ENCODE measurements at regions not wholly inside any gene's neighbourhood (a gene's known extent, or its start where the extent isn't known, plus 50 kb on each side); places are given as distances from the start of the nearest gene placed in this dataset.

GRCh38 chr10:5299950-5300349 is 64.8 kb upstream of the UCN3 start:
- TF ChIP-seq CTCF (tag by site-specific recombination; IDR thresholded peaks at IDR 0.05) (no peak), ZNF449 (tag by site-specific recombination; IDR thresholded peaks at IDR 0.05) (no peak), KLF7 (tag by site-specific recombination; IDR thresholded peaks at IDR 0.05; ENCODE audit: borderline replicate concordance) (no peak), REST (tag by site-specific recombination; IDR thresholded peaks at IDR 0.05) (no peak), OSR2 (tag by site-specific recombination; IDR thresholded peaks at IDR 0.05) (no peak), ZNF274 (IDR thresholded peaks at IDR 0.05; ENCODE audit: low read length) (no peak), ZNF274 (tag by site-specific recombination; IDR thresholded peaks at IDR 0.05; ENCODE audit: borderline replicate concordance) (no peak), KLF9 (tag by site-specific recombination; IDR thresholded peaks at IDR 0.05; ENCODE audit: low read depth) (no peak), ZNF138 (tag by site-specific recombination; IDR thresholded peaks at IDR 0.05; ENCODE audit: borderline replicate concordance) (no peak), SP3 (tag by site-specific recombination; IDR thresholded peaks at IDR 0.05) (no peak), ZNF133 (tag by site-specific recombination; IDR thresholded peaks at IDR 0.05) (no peak)
